GM19395 (cell line): ENCODE measurements at regions not wholly inside any gene's neighbourhood (a gene's known extent, or its start where the extent isn't known, plus 50 kb on each side); places are given as distances from the start of the nearest gene placed in this dataset.
"Not testable (repeated sequence)": the region's sequence is repeated elsewhere in the genome, so short reads cannot be mapped to it uniquely, and the experiment has no call there.

ENCODE experiments used
- ATAC-seq: cut with Tn5 transposase; IDR thresholded peaks from one replicate; pipeline ENCODE4 v1.9.1; 2021; ENCODE audit warnings: mild to moderate bottlenecking, moderate library complexity; ENCODE audit not compliant: unreplicated experiment

DNA sequence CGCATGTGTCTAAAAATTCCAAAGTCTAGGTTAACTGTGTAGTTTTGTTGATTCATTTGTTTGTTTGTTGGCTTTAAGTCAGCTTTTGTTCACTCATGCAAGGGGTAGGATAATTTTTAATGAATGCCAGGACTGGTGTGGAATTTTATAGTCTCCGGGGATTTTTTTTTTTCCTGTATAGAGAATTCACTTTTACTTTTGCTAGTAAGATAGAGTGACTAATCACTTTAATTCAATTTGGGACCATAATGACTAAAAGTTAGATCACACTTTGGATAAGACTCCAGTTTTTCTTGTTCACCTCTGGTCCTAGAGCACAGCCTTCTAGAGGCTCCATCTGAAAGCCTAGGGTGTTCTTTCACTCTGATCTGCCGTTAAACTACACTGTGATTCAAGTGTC lies 1690.0 kb downstream of the PCDH9 start:
- no peak for ATAC-seq

DNA sequence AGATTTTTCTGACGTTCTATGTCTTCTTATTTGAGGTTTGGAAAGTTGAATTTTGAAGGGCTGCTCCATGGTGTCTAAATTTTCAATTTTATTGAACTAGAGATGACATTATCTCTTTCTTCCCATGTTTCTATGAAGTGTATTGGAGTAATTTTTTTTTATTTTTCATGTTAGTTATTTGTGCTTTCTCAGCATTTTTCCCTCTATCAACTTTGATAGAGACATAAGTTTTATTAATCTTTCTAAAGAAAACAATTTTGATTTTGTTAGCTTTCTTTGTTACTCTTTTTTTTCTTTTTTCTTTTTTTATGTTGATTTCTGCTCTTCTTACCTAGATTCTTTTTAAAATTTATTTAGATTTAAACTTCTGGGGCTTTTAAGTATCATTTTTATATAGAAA lies 1694.8 kb downstream of the PCDH9 start:
- no peak for ATAC-seq

DNA sequence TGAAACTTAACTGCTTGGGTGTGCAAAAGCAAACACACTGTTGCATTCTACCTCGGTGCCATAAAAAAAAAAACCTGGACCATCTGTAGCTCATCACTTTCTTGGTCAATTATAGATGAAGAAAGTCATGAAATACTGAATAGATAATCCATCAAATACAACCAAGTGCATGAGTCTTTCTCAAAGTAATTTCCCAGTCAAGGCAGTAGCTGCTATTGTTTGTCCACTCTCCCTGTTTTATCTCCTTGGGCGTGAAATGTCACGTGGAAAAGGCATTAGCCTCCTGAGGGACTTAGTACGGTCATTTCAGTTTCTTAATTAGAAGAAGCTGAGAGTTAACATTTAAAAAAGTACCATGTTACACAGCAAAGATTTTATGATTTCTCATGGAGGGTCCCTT lies 1697.9 kb downstream of the PCDH9 start:
- no peak for ATAC-seq

GRCh38 chr13:65530688-65531087 lies 1699.4 kb downstream of the PCDH9 start:
- no peak for ATAC-seq

DNA sequence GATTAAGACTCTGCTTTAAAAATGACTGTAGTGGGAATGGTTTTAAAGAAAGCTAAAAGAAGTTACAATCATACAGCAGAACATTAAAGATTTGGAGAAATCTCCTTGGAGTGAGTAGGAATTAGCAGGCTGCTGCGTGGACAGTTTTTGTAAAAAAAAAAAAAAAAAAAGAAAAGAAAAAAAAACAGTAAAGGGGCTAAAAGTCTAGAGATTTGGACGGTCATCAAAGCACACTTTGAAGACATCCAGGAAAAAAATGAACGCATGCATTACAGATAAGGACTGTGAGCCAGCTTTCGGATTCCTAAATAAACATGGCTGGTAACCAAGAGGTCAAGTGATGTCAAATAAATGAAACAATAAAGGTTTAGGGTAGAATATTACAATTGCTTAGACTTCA lies 1700.6 kb downstream of the PCDH9 start:
- no peak for ATAC-seq

DNA sequence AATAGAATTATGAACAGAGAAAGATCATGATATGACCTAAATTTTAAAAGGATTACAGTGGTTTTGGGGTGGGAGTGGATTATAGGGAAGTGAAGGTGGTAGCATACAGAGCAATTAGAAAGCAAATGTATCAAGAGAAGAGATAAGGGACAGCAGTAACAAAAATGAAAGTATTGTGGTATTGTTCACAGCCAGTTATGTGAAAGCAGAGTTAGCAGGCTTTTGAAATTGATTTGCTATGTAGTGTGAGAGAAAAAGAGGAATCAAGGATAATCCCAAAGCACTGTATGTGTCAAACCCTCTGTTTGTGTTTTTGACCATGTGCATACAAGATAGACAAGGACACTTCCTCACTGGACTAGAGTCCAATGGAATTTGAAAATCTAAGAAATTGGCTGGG lies 1721.4 kb downstream of the PCDH9 start:
- ATAC-seq: no peak

DNA sequence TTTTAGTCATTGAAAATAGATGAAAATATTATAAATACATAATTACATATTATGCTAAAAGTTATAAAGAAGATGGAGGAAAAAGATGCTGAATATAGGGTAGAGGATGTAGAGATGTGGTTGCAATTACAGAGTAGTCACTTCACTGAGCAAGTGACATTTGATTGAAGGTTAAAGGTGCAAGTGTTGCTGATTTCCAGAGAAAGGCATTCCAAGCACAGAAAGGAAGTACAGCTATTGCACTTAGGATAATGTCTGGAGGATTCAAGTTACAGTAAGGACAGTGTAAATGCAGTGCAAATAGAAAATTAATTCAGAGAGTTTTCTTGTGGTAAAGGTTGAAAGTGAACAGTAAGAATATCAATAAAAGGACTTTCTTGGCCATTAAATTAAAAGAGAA lies 1721.8 kb downstream of the PCDH9 start:
- ATAC-seq: no peak

DNA sequence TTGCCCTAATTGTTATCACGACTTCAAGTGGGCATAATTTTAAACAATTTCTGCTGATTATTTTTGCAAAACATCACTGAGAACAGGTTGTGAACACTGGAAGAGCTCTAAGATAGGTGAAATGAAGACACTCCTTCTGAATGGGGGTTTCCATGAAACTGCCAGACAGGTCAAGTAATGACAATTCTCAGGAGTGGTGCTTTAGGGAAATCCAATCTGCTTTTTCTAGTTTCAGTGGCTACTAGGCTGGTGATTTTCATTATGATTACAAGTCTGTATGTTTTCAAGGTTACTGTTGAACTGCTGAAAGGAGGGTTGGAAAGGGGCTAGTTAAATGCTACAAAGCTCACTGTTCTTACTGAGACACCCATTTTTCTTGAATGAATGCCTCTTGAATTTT lies 1724.2 kb downstream of the PCDH9 start:
- no peak for ATAC-seq

- ATAC-seq: no peak
Measured at GRCh38 chr13:65504213-65504612, 1725.9 kb downstream of the PCDH9 start.

DNA sequence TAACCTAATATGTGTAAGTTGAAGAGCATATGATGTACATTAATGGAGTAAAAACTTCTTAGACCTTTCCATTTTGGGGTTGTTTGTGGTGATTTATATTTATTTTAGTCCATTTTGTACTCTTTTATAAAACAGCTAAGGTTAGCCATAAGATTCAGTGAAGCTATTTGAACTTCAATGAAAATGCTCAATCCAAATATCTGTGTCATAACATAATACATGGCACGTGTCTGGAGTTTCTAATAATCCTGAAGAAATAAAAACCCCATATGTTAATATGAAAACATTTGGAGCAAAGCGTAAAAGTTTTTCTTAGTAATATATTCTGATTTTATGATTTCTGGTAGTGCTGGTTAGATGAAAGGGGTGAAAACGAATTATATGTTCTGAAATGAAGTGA lies 1729.7 kb downstream of the PCDH9 start:
- ATAC-seq: no peak

GRCh38 chr13:65499256-65499655 lies 1730.9 kb downstream of the PCDH9 start:
- no peak for ATAC-seq

DNA sequence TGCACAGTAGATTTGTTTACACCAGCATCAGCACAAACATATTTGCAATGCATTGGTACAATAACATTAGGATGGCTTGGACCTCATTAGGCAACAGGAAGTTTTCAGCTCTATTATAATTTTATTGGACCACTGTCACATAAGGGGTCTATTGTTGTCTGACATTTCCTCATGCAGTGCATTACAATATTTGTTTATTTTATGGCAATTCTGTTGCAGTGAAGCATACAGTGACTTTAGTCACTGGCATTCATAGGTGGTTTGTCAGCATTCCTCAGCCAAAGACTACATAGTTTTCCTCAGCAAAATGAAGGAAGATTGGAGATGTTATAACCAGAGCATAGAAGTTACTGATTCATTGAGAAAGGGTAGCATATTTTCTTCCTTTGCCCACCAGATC lies 1732.9 kb downstream of the PCDH9 start:
- ATAC-seq: no peak

GRCh38 chr13:65490725-65491124 lies 1739.4 kb downstream of the PCDH9 start:
- ATAC-seq: not testable (repeated sequence)

DNA sequence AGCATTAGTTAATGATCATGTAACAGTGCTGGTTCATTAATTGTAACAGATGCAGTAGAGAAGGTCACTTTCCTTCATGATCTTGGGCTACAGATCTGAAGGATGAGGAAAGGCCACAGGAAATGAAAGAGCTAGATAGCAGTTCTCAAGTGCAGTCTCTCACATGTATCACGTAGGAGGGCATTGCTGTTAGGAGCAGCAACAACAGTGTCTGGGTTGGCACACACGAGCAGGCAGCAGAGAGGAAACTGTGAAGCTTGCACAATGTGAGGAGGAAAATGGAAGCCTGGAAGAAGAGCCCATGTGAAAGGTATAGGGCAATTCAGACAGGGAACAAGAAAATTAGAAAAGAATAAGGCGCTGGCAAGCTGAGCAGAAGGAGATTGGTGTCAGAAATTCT lies 1741.5 kb downstream of the PCDH9 start:
- no peak for ATAC-seq

DNA sequence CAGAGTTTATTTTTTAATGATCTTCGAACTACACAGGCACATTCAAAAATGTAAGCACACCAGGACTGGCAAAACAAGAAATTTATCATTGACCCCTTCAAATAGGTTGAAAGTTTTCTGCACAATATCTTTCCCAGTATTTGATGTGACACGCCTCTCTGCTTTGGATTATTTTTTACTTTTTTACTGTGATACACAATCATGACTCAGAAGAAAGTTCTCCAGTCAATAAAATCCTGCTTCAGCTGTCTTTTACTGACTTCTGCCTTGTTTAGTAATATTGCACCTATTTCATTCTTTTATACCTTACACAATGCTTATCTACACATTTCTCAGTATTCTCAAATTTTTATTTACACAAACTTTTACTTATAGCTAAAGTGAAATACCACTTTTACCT lies 1750.4 kb downstream of the PCDH9 start:
- ATAC-seq: no peak

DNA sequence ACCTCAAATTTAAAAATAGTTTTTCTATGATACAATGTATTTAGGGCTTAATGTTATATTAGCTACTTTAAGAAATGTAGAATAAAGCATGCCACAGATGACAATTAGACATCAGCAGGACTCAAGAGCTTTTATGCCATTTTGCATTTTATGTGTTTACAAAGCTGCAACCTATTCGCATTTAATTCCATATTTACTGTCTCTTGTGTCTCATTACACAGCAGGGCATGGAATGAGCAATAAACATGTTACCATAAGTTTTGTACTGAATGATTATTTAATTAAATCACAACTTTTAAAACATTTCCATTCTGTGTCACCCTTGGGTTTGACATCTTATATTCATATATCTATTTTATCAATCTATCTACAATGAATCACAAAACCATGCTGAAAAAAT lies 1756.9 kb downstream of the PCDH9 start:
- ATAC-seq: no peak

GRCh38 chr13:65472336-65472735 lies 1757.8 kb downstream of the PCDH9 start:
- no peak for ATAC-seq

GRCh38 chr13:65470781-65471180 lies 1759.4 kb downstream of the PCDH9 start:
- ATAC-seq: no peak

- ATAC-seq: no peak
Measured at GRCh38 chr13:65468628-65469027, 1761.5 kb downstream of the PCDH9 start.

GRCh38 chr13:65461590-65461989 lies 1768.5 kb downstream of the PCDH9 start:
- ATAC-seq: no peak

- ATAC-seq: no peak
Measured at GRCh38 chr13:65460136-65460535, 1770.0 kb downstream of the PCDH9 start.

GRCh38 chr13:65456150-65456912 lies 1773.8 kb downstream of the PCDH9 start:
- no peak for ATAC-seq

DNA sequence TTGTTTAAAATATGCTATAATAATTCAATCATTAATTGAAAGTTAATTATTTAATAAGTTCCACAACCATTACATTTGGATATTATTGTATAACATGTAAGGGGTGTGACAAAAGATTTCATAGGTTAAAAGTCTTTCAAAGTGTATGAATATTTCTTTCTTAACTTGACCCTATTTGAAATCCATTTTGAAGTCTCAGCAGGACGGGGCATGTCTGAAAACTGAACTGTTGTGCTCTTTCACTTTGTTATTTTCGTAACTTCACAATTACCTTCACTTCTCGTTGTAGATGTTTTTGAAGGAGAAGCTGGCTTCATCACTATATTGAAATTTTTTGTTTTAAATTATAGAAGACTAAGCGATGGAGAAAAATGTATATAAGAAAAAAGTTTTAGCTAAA lies 1775.7 kb downstream of the PCDH9 start:
- no peak for ATAC-seq
